K562 (cell line): ENCODE measurements at regions not wholly inside any gene's neighbourhood (a gene's known extent, or its start where the extent isn't known, plus 50 kb on each side); places are given as distances from the start of the nearest gene placed in this dataset.

Source experiments
- ATF7 ChIP-seq: fragments of 450-650 bp; IDR thresholded peaks from 2 replicates; pipeline ENCODE4 v1.7.1; 2014; ENCODE audit warnings: mild to moderate bottlenecking, moderate library complexity
- BCL6 ChIP-seq: fragments of 250-450 bp; sonication (Bioruptor Pico); IDR thresholded peaks from 2 replicates; pipeline ENCODE4 v1.4.0; 2020
- CBX2 ChIP-seq: fragments of 200-600 bp; sonication (generic); IDR thresholded peaks from one replicate; pipeline ENCODE4 v1.6.1; 2012; ENCODE audit warnings: mild to moderate bottlenecking, low read length, inconsistent platforms; ENCODE audit not compliant: insufficient read depth, poor library complexity, severe bottlenecking
- CTBP1 ChIP-seq: fragments of 450-650 bp; IDR thresholded peaks from 2 replicates; pipeline ENCODE4 v1.6.1; 2016; ENCODE audit warnings: borderline replicate concordance
- DPF2 ChIP-seq: fragments of 450-650 bp; IDR thresholded peaks from 2 replicates; pipeline ENCODE4 v1.6.1; 2016
- ELF2 ChIP-seq: fragments of 250-450 bp; sonication (Bioruptor Pico); IDR thresholded peaks from 2 replicates; pipeline ENCODE4 v1.5.0; 2021; ENCODE audit warnings: mild to moderate bottlenecking
- ETS2 ChIP-seq: IDR thresholded peaks from 2 replicates; pipeline ENCODE4 v1.6.1; 2016; ENCODE audit warnings: borderline replicate concordance, missing genetic modification characterization, mild to moderate bottlenecking, moderate library complexity, missing compliant biosample characterization; ENCODE audit not compliant: poor library complexity, severe bottlenecking
- HDAC3 ChIP-seq: fragments of 450-650 bp; IDR thresholded peaks from 2 replicates; pipeline ENCODE4 v1.6.1; 2018; ENCODE audit warnings: borderline replicate concordance, mild to moderate bottlenecking, moderate library complexity; ENCODE audit not compliant: partially characterized antibody
- MCM5 ChIP-seq: fragments of 450-650 bp; IDR thresholded peaks from 2 replicates; pipeline ENCODE4 v1.6.1; 2016; ENCODE audit warnings: low read depth
- NEUROD1 ChIP-seq: fragments of 150-350 bp; IDR thresholded peaks from 2 replicates; pipeline ENCODE4 v1.6.1; 2014; ENCODE audit warnings: borderline replicate concordance, low read length, low read depth; ENCODE audit not compliant: partially characterized antibody
- RBFOX2 ChIP-seq: fragments of 200-400 bp; formaldehyde crosslinking; IDR thresholded peaks from 2 replicates; pipeline ENCODE4 v1.6.1; 2017; ENCODE audit warnings: low read depth, mild to moderate bottlenecking, low read length, moderate library complexity
- SIN3A ChIP-seq, 2 experiments: fragments of 150-350 bp in 1 of 2; IDR thresholded peaks; 2 replicates each; pipeline ENCODE4 v1.6.1; 2011 to 2016; ENCODE audit warnings: borderline replicate concordance in 2 of 2, low read depth in 2 of 2, low read length in 2 of 2, mild to moderate bottlenecking in 2 of 2, moderate library complexity in 2 of 2; ENCODE audit not compliant: control insufficient read depth in 1 of 2
- TCFL5 ChIP-seq: fragments of 250-450 bp; sonication (Bioruptor Pico); conservative IDR thresholded peaks from 2 replicates; pipeline ENCODE4 v1.6.1; 2021; ENCODE audit warnings: mild to moderate bottlenecking, moderate library complexity, matching md5 sums
- ZNF212 ChIP-seq: fragments of 450-650 bp; formaldehyde crosslinking; IDR thresholded peaks from 2 replicates; pipeline ENCODE4 v1.4.0; 2020; ENCODE audit warnings: mild to moderate bottlenecking
- ZNF507 ChIP-seq: conservative IDR thresholded peaks from 2 replicates; pipeline ENCODE4 v1.6.1; 2017; ENCODE audit warnings: missing genetic modification characterization, missing compliant biosample characterization
- ZNF79 ChIP-seq: fragments of 250-450 bp; sonication (Bioruptor Pico); IDR thresholded peaks from 2 replicates; pipeline ENCODE4 v1.4.0; 2020; ENCODE audit warnings: low read depth, mild to moderate bottlenecking, moderate library complexity
- TF ChIP-seq, protein P1 (sequence below): sonication (generic); formaldehyde crosslinking; IDR thresholded peaks from 2 replicates; pipeline ENCODE4 v1.8.0; 2022; ENCODE audit warnings: mild to moderate bottlenecking, missing genetic modification reagents
- TF ChIP-seq, protein P2 (sequence below): fragments of 450-650 bp; IDR thresholded peaks from 2 replicates; pipeline ENCODE4 v1.6.1; 2016
- TF ChIP-seq, protein P3 (sequence below): fragments of 250-450 bp; sonication (Bioruptor Pico); IDR thresholded peaks from 2 replicates; pipeline ENCODE4 v1.5.0; 2021
- TF ChIP-seq, protein P4 (sequence below): fragments of 450-650 bp; IDR thresholded peaks from 2 replicates; pipeline ENCODE4 v1.6.1; 2016; ENCODE audit warnings: missing biosample characterization, missing genetic modification characterization
- TF ChIP-seq, protein P5 (sequence below): sonication (generic); formaldehyde crosslinking; IDR thresholded peaks from 2 replicates; pipeline ENCODE4 v1.8.0; 2022; ENCODE audit warnings: mild to moderate bottlenecking, missing genetic modification reagents

DNA sequence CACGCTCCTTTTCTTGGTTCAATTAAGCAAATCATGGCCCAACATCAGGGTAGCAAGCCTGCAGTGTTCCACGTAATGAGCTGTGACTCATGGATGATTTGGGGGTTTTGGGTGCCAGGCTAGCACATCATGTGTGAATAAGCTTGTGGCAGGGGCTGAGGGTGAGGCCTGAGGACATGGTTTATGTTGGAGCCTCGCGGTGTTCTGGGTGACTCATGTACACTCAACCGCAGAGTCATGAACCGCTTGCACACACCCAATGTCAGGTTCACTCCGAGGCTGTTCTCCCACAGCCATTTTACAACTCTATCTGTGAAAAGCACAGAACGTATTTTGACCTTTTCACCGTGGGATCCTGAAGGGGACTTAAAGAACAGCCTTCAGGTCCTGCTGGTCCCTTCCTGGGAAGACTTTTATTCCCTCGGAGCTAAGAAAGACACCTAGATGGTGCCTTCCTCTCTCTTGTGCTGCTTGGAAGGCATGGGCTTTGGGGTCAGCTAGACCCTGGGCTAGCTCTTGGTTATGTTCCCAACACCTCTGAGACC is 139.9 kb upstream of the ZEB2 start (continued):
- TF ChIP-seq, protein P1, sequence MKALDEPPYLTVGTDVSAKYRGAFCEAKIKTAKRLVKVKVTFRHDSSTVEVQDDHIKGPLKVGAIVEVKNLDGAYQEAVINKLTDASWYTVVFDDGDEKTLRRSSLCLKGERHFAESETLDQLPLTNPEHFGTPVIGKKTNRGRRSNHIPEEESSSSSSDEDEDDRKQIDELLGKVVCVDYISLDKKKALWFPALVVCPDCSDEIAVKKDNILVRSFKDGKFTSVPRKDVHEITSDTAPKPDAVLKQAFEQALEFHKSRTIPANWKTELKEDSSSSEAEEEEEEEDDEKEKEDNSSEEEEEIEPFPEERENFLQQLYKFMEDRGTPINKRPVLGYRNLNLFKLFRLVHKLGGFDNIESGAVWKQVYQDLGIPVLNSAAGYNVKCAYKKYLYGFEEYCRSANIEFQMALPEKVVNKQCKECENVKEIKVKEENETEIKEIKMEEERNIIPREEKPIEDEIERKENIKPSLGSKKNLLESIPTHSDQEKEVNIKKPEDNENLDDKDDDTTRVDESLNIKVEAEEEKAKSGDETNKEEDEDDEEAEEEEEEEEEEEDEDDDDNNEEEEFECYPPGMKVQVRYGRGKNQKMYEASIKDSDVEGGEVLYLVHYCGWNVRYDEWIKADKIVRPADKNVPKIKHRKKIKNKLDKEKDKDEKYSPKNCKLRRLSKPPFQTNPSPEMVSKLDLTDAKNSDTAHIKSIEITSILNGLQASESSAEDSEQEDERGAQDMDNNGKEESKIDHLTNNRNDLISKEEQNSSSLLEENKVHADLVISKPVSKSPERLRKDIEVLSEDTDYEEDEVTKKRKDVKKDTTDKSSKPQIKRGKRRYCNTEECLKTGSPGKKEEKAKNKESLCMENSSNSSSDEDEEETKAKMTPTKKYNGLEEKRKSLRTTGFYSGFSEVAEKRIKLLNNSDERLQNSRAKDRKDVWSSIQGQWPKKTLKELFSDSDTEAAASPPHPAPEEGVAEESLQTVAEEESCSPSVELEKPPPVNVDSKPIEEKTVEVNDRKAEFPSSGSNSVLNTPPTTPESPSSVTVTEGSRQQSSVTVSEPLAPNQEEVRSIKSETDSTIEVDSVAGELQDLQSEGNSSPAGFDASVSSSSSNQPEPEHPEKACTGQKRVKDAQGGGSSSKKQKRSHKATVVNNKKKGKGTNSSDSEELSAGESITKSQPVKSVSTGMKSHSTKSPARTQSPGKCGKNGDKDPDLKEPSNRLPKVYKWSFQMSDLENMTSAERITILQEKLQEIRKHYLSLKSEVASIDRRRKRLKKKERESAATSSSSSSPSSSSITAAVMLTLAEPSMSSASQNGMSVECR (CRISPR knock-in tag) = no peak
- TF ChIP-seq RBFOX2 = no peak
- TF ChIP-seq ATF7 = peak; percentile 44; the same call in 1 of the 2 replicates
- TF ChIP-seq, protein P2, sequence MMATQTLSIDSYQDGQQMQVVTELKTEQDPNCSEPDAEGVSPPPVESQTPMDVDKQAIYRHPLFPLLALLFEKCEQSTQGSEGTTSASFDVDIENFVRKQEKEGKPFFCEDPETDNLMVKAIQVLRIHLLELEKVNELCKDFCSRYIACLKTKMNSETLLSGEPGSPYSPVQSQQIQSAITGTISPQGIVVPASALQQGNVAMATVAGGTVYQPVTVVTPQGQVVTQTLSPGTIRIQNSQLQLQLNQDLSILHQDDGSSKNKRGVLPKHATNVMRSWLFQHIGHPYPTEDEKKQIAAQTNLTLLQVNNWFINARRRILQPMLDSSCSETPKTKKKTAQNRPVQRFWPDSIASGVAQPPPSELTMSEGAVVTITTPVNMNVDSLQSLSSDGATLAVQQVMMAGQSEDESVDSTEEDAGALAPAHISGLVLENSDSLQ = no peak
- TF ChIP-seq, protein P3, sequence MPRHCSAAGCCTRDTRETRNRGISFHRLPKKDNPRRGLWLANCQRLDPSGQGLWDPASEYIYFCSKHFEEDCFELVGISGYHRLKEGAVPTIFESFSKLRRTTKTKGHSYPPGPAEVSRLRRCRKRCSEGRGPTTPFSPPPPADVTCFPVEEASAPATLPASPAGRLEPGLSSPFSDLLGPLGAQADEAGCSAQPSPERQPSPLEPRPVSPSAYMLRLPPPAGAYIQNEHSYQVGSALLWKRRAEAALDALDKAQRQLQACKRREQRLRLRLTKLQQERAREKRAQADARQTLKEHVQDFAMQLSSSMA = no peak
- no peak for TF ChIP-seq CBX2
- TF ChIP-seq BCL6 (CRISPR knock-in tag) = no peak
- TF ChIP-seq ZNF507 (tag) = no peak
- TF ChIP-seq DPF2 = peak; percentile 86
- no peak for TF ChIP-seq ETS2 (tag)
- no peak for TF ChIP-seq NEUROD1
- no peak for TF ChIP-seq SIN3A (IDR thresholded peaks at IDR 0.05; ENCODE audit: borderline replicate concordance in 2 of 2, control insufficient read depth in 1 of 2, low read depth in 2 of 2, low read length in 2 of 2)
- TF ChIP-seq TCFL5 = no peak
- TF ChIP-seq ZNF79 = no peak
- TF ChIP-seq HDAC3 = no peak
- TF ChIP-seq ZNF212 (CRISPR knock-in tag) = no peak
- TF ChIP-seq CTBP1 = peak; percentile 64; the same call in 1 of the 2 replicates
- TF ChIP-seq, protein P4, sequence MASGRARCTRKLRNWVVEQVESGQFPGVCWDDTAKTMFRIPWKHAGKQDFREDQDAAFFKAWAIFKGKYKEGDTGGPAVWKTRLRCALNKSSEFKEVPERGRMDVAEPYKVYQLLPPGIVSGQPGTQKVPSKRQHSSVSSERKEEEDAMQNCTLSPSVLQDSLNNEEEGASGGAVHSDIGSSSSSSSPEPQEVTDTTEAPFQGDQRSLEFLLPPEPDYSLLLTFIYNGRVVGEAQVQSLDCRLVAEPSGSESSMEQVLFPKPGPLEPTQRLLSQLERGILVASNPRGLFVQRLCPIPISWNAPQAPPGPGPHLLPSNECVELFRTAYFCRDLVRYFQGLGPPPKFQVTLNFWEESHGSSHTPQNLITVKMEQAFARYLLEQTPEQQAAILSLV = 0 out of 2 replicates have a peak, but pooled peaks have one; percentile 7
- TF ChIP-seq, protein P5, sequence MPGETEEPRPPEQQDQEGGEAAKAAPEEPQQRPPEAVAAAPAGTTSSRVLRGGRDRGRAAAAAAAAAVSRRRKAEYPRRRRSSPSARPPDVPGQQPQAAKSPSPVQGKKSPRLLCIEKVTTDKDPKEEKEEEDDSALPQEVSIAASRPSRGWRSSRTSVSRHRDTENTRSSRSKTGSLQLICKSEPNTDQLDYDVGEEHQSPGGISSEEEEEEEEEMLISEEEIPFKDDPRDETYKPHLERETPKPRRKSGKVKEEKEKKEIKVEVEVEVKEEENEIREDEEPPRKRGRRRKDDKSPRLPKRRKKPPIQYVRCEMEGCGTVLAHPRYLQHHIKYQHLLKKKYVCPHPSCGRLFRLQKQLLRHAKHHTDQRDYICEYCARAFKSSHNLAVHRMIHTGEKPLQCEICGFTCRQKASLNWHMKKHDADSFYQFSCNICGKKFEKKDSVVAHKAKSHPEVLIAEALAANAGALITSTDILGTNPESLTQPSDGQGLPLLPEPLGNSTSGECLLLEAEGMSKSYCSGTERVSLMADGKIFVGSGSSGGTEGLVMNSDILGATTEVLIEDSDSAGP = no peak
- TF ChIP-seq MCM5 = no peak
- TF ChIP-seq ELF2 (CRISPR knock-in tag) = no peak
